Breast epithelium (tissue), 3 donors: ENCODE measurements at regions not wholly inside any gene's neighbourhood (a gene's known extent, or its start where the extent isn't known, plus 50 kb on each side); places are given as distances from the start of the nearest gene placed in this dataset.

Source experiments
- POLR2A ChIP-seq: fragments of 450-650 bp; IDR thresholded peaks from one replicate; pipeline ENCODE4 v1.6.1; 2016; ENCODE audit warnings: antibody characterized with exemption, mild to moderate bottlenecking, moderate library complexity
- POLR2AphosphoS5 ChIP-seq, 3 donors: sonication (generic); formaldehyde crosslinking; IDR thresholded peaks; one replicate each; pipeline ENCODE4 v1.6.1; 2017; ENCODE audit warnings: antibody characterized with exemption in 3 of 3
- TF ChIP-seq, protein P1 (sequence below), 3 donors: fragments of 450-650 bp; IDR thresholded peaks; one replicate each; pipeline ENCODE4 v1.5.1; 2016 to 2017; ENCODE audit warnings: antibody characterized with exemption in 3 of 3, mild to moderate bottlenecking in 3 of 3, moderate library complexity in 3 of 3

GRCh38 chr20:48294196-48294595, 508.9 kb upstream of the SULF2 start:
- TF ChIP-seq POLR2A (no peak), POLR2AphosphoS5 (IDR thresholded peaks at IDR 0.05) (no peak)
- TF ChIP-seq, protein P1, sequence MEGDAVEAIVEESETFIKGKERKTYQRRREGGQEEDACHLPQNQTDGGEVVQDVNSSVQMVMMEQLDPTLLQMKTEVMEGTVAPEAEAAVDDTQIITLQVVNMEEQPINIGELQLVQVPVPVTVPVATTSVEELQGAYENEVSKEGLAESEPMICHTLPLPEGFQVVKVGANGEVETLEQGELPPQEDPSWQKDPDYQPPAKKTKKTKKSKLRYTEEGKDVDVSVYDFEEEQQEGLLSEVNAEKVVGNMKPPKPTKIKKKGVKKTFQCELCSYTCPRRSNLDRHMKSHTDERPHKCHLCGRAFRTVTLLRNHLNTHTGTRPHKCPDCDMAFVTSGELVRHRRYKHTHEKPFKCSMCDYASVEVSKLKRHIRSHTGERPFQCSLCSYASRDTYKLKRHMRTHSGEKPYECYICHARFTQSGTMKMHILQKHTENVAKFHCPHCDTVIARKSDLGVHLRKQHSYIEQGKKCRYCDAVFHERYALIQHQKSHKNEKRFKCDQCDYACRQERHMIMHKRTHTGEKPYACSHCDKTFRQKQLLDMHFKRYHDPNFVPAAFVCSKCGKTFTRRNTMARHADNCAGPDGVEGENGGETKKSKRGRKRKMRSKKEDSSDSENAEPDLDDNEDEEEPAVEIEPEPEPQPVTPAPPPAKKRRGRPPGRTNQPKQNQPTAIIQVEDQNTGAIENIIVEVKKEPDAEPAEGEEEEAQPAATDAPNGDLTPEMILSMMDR (IDR thresholded peaks at IDR 0.05): no peak
